ENCODE measurements at regions not wholly inside any gene's neighbourhood (a gene's known extent, or its start where the extent isn't known, plus 50 kb on each side); places are given as distances from the start of the nearest gene placed in this dataset.

- peaks cover 0 to 2% of the 10 kb centered on the region in 2 donors for H3K9me3 Mint-ChIP-seq
- Histone ChIP-seq H3K9me3 (ENCODE audit: control insufficient read depth, insufficient read depth, low read length) (no peaks in the 10 kb centered on the region), H3K4me3 (ENCODE audit: low read length) (no peak overlapping the region), H3K27me3 (ENCODE audit: control insufficient read depth, insufficient read depth, low read length) (no peaks in the 10 kb centered on the region), H3K4me1 (ENCODE audit: control insufficient read depth, insufficient read depth, low read length) (no peaks in the 10 kb centered on the region), H3K27ac (ENCODE audit: low read length) (no peak overlapping the region), H3K36me3 (ENCODE audit: control insufficient read depth, insufficient read depth, low read length) (no peaks in the 10 kb centered on the region)
- H3K27ac Mint-ChIP-seq, result no peak overlapping the region
- H3K36me3 Mint-ChIP-seq, result no peaks in the 10 kb centered on the region
- peaks cover 0 to 5% of the 10 kb centered on the region in 2 donors for H3K4me1 Mint-ChIP-seq
- intact Hi-C loops (cut with micrococcal nuclease), result no loop called here
- TF ChIP-seq CTCF (IDR thresholded peaks at IDR 0.05), result no peak
- ATAC-seq (no peak), DNase-seq (no peak)
- H3K27me3 Mint-ChIP-seq (ENCODE audit: low read depth in 2 of 2), result peaks cover 5 to 12% of the 10 kb centered on the region in 2 donors
- no peak overlapping the region for H3K4me3 Mint-ChIP-seq
- WGBS (ENCODE audit: insufficient coverage), result no CpG with 5 or more reads among the region's 1 CpG
Observed at GRCh38 chr13:91178099-91178498, 169.4 kb upstream of the MIR17HG start.

- WGBS (ENCODE audit: insufficient coverage), result 95% methylated on average over 3 of the region's 3 CpGs
- H3K4me1 Mint-ChIP-seq, result no peaks in the 10 kb centered on the region
- no peaks in the 10 kb centered on the region for H3K27me3 ChIP-seq (ENCODE audit: control insufficient read depth, insufficient read depth, low read length)
- no peaks in the 10 kb centered on the region for H3K4me1 ChIP-seq (ENCODE audit: control insufficient read depth, insufficient read depth, low read length)
- no peak overlapping the region for H3K27ac Mint-ChIP-seq
- no peak for DNase-seq
- H3K4me3 Mint-ChIP-seq, result no peak overlapping the region
- H3K27me3 Mint-ChIP-seq (ENCODE audit: low read depth in 2 of 2), result no peaks in the 10 kb centered on the region
- H3K9me3 ChIP-seq (ENCODE audit: control insufficient read depth, insufficient read depth, low read length), result no peaks in the 10 kb centered on the region
- no peak overlapping the region for H3K4me3 ChIP-seq (ENCODE audit: low read length)
- intact Hi-C loops (cut with micrococcal nuclease), result no loop called here
- no peak for TF ChIP-seq CTCF (IDR thresholded peaks at IDR 0.05)
- no peaks in the 10 kb centered on the region for H3K36me3 Mint-ChIP-seq
- no peaks in the 10 kb centered on the region for H3K36me3 ChIP-seq (ENCODE audit: control insufficient read depth, insufficient read depth, low read length)
- H3K9me3 Mint-ChIP-seq, result no peaks in the 10 kb centered on the region
- H3K27ac ChIP-seq (ENCODE audit: low read length), result no peak overlapping the region
- no peak for ATAC-seq
Observed at GRCh38 chr13:91181892-91182291, 165.6 kb upstream of the MIR17HG start.

- no peak for ATAC-seq
Observed at GRCh38 chr13:91184244-91184926, 163.1 kb upstream of the MIR17HG start.

More at GRCh38 chr13:91184244-91184926, 163.1 kb upstream of the MIR17HG start:
- H3K36me3 Mint-ChIP-seq, result no peaks in the 10 kb centered on the region
- H3K4me1 Mint-ChIP-seq, result no peaks in the 10 kb centered on the region
- intact Hi-C loops (cut with micrococcal nuclease), result no loop called here
- H3K9me3 Mint-ChIP-seq, result no peaks in the 10 kb centered on the region
- H3K36me3 ChIP-seq (ENCODE audit: control insufficient read depth, insufficient read depth, low read length), result no peaks in the 10 kb centered on the region
- H3K4me3 ChIP-seq (ENCODE audit: low read length), result no peak overlapping the region
- H3K27me3 Mint-ChIP-seq (ENCODE audit: low read depth in 2 of 2), result no peaks in the 10 kb centered on the region
- H3K27ac ChIP-seq (ENCODE audit: low read length), result no peak overlapping the region
- H3K9me3 ChIP-seq (ENCODE audit: control insufficient read depth, insufficient read depth, low read length), result no peaks in the 10 kb centered on the region
- no peak for TF ChIP-seq CTCF (IDR thresholded peaks at IDR 0.05)
- H3K4me1 ChIP-seq (ENCODE audit: control insufficient read depth, insufficient read depth, low read length), result no peaks in the 10 kb centered on the region
- H3K4me3 Mint-ChIP-seq, result no peak overlapping the region
- no peaks in the 10 kb centered on the region for H3K27me3 ChIP-seq (ENCODE audit: control insufficient read depth, insufficient read depth, low read length)
- DNase-seq, result no peak
- WGBS (ENCODE audit: insufficient coverage), result 80% methylated on average over 6 of the region's 6 CpGs
- no peak overlapping the region for H3K27ac Mint-ChIP-seq
